ENCODE measurements at regions not wholly inside any gene's neighbourhood (a gene's known extent, or its start where the extent isn't known, plus 50 kb on each side); places are given as distances from the start of the nearest gene placed in this dataset.
"Not testable (repeated sequence)": the region's sequence is repeated elsewhere in the genome, so short reads cannot be mapped to it uniquely, and the experiment has no call there.

GRCh38 chr3:67171841-67172240, 173.7 kb downstream of the KBTBD8 start:
- DNase-seq: no peak

- not testable (repeated sequence) for DNase-seq
Observed at GRCh38 chr3:67173130-67173529, 175.0 kb downstream of the KBTBD8 start.

- DNase-seq: no peak
Observed at GRCh38 chr3:67176396-67176795, 178.3 kb downstream of the KBTBD8 start.

- no peak for DNase-seq
Observed at GRCh38 chr3:67192466-67192865, 194.4 kb downstream of the KBTBD8 start.

- no peak for DNase-seq
Observed at GRCh38 chr3:67196677-67197076, 198.6 kb downstream of the KBTBD8 start.

GRCh38 chr3:67198374-67198773, 200.3 kb downstream of the KBTBD8 start:
- no peak for DNase-seq

- no peak for DNase-seq
Observed at GRCh38 chr3:67200618-67201017, 202.5 kb downstream of the KBTBD8 start.

- no peak for DNase-seq
Observed at GRCh38 chr3:67201026-67201425, 202.9 kb downstream of the KBTBD8 start.

GRCh38 chr3:67202053-67202452, 203.9 kb downstream of the KBTBD8 start:
- no peak for DNase-seq

GRCh38 chr3:67204951-67205350, 206.8 kb downstream of the KBTBD8 start:
- DNase-seq: no peak

- no peak for DNase-seq
Observed at GRCh38 chr3:67215690-67216089, 217.6 kb downstream of the KBTBD8 start.

- DNase-seq: no peak
Observed at GRCh38 chr3:67227030-67227429, 228.9 kb downstream of the KBTBD8 start.

GRCh38 chr3:67228136-67228535, 230.0 kb downstream of the KBTBD8 start:
- DNase-seq: no peak

- DNase-seq: no peak
Observed at GRCh38 chr3:67232642-67233041, 234.5 kb downstream of the KBTBD8 start.

GRCh38 chr3:67239353-67239752, 241.2 kb downstream of the KBTBD8 start:
- DNase-seq: no peak

GRCh38 chr3:67241084-67241483, 243.0 kb downstream of the KBTBD8 start:
- DNase-seq: no peak

GRCh38 chr3:67244130-67244529, 246.0 kb downstream of the KBTBD8 start:
- DNase-seq: no peak

- DNase-seq: no peak
Observed at GRCh38 chr3:67245545-67245944, 247.4 kb downstream of the KBTBD8 start.

GRCh38 chr3:67248726-67249125, 250.6 kb downstream of the KBTBD8 start:
- no peak for DNase-seq

- not testable (repeated sequence) for DNase-seq
Observed at GRCh38 chr3:67252906-67253305, 254.8 kb downstream of the KBTBD8 start.

- no peak for DNase-seq
Observed at GRCh38 chr3:67278015-67278618, 280.0 kb downstream of the KBTBD8 start.

- DNase-seq: no peak
Observed at GRCh38 chr3:67286586-67286985, 288.5 kb downstream of the KBTBD8 start.

- DNase-seq: no peak
Observed at GRCh38 chr3:67288466-67289106, 290.5 kb downstream of the KBTBD8 start.

GRCh38 chr3:67289626-67290025, 291.5 kb downstream of the KBTBD8 start:
- DNase-seq: no peak

GRCh38 chr3:67290438-67290837, 292.3 kb downstream of the KBTBD8 start:
- DNase-seq: no peak
